WTC11 (cell line): ENCODE measurements at regions not wholly inside any gene's neighbourhood (a gene's known extent, or its start where the extent isn't known, plus 50 kb on each side); places are given as distances from the start of the nearest gene placed in this dataset.

Experiments
- ATAC-seq: fragments of 200-7000 bp; cut with Tn5 transposase; 2 replicates; pipeline ENCODE4 v1.10.0; 2021; ENCODE audit warnings: mild to moderate bottlenecking, moderate library complexity
- CTCF ChIA-PET: fragments of 300-600 bp; sonication (Branson Sonifier 250); formaldehyde crosslinking; loops from one replicate; lab custom pipeline; 2021; ENCODE audit warnings: antibody characterized with exemption; lab: Charles Lee
- POLR2A ChIA-PET: fragments of 350-600 bp; sonication (Branson Sonifier 250); formaldehyde crosslinking; loops from one replicate; lab custom pipeline; 2021; ENCODE audit warnings: antibody characterized with exemption; lab: Charles Lee
- DNase-seq: peaks from one replicate; pipeline ENCODE4 v3.0.0; 2021; ENCODE audit warnings: low spot score
- H3K27ac Mint-ChIP-seq: 2 replicates; pipeline ENCODE4 v1.8.0; 2021; ENCODE audit warnings: mixed read lengths
- H3K27me3 Mint-ChIP-seq: 2 replicates; pipeline ENCODE4 v1.8.0; 2021; ENCODE audit warnings: low read depth, mild to moderate bottlenecking, moderate library complexity, mixed read lengths
- H3K36me3 Mint-ChIP-seq: 2 replicates; pipeline ENCODE4 v1.8.0; 2021; ENCODE audit warnings: mixed read lengths
- H3K4me1 Mint-ChIP-seq: 2 replicates; pipeline ENCODE4 v1.8.0; 2022; ENCODE audit warnings: mixed read lengths
- H3K4me3 Mint-ChIP-seq: 2 replicates; pipeline ENCODE4 v1.8.0; 2021; ENCODE audit warnings: mild to moderate bottlenecking, moderate library complexity, mixed read lengths
- H3K9me3 Mint-ChIP-seq: 2 replicates; pipeline ENCODE4 v1.8.0; 2021; ENCODE audit warnings: mixed read lengths
- ATF1 ChIP-seq: sonication (generic); formaldehyde crosslinking; IDR thresholded peaks from 2 replicates; pipeline ENCODE4 v1.8.1; 2023; ENCODE audit warnings: mild to moderate bottlenecking, moderate library complexity, missing genetic modification reagents
- CREM ChIP-seq: sonication (generic); formaldehyde crosslinking; IDR thresholded peaks from 2 replicates; pipeline ENCODE4 v1.8.1; 2022; ENCODE audit warnings: mild to moderate bottlenecking, missing genetic modification reagents, moderate library complexity
- ELF4 ChIP-seq: sonication (generic); formaldehyde crosslinking; IDR thresholded peaks from 2 replicates; pipeline ENCODE4 v1.8.1; 2022; ENCODE audit warnings: low read depth, mild to moderate bottlenecking, moderate library complexity, missing genetic modification reagents
- ESRRA ChIP-seq: sonication (generic); formaldehyde crosslinking; IDR thresholded peaks from 2 replicates; pipeline ENCODE4 v1.8.1; 2022; ENCODE audit warnings: mild to moderate bottlenecking, missing genetic modification reagents, borderline replicate concordance
- FOXK1 ChIP-seq: sonication (generic); formaldehyde crosslinking; IDR thresholded peaks from 2 replicates; pipeline ENCODE4 v1.8.0; 2022; ENCODE audit warnings: mild to moderate bottlenecking, moderate library complexity, missing genetic modification reagents
- GRHL2 ChIP-seq: fragments of 250-450 bp; sonication (Bioruptor Pico); IDR thresholded peaks from 2 replicates; pipeline ENCODE4 v1.8.0; 2022; ENCODE audit warnings: mild to moderate bottlenecking, moderate library complexity; ENCODE audit not compliant: insufficient replicate concordance, severe bottlenecking
- HMGA2 ChIP-seq: fragments of 250-450 bp; sonication (Bioruptor Pico); IDR thresholded peaks from 2 replicates; pipeline ENCODE4 v1.4.0; 2021; ENCODE audit warnings: mild to moderate bottlenecking, moderate library complexity
- IRF2 ChIP-seq: sonication (generic); formaldehyde crosslinking; IDR thresholded peaks from 2 replicates; pipeline ENCODE4 v1.8.0; 2022; ENCODE audit warnings: low read depth, missing genetic modification reagents, borderline replicate concordance
- KAT7 ChIP-seq: sonication (generic); formaldehyde crosslinking; IDR thresholded peaks from 2 replicates; pipeline ENCODE4 v1.8.1; 2023; ENCODE audit warnings: missing genetic modification reagents, mild to moderate bottlenecking, borderline replicate concordance
- MXD4 ChIP-seq: fragments of 250-450 bp; sonication (Bioruptor Pico); IDR thresholded peaks from 2 replicates; pipeline ENCODE4 v1.8.0; 2021; ENCODE audit warnings: mild to moderate bottlenecking, moderate library complexity, borderline replicate concordance
- NFYB ChIP-seq: sonication (generic); formaldehyde crosslinking; conservative IDR thresholded peaks from 2 replicates; pipeline ENCODE4 v1.8.0; 2022; ENCODE audit warnings: low read depth, missing genetic modification reagents
- NR1H2 ChIP-seq: sonication (generic); formaldehyde crosslinking; IDR thresholded peaks from 2 replicates; pipeline ENCODE4 v1.9.0; 2021; ENCODE audit warnings: mild to moderate bottlenecking, moderate library complexity, missing genetic modification reagents
- SMAD3 ChIP-seq: sonication (generic); formaldehyde crosslinking; IDR thresholded peaks from 2 replicates; pipeline ENCODE4 v1.8.0; 2022; ENCODE audit warnings: missing genetic modification reagents, mild to moderate bottlenecking, borderline replicate concordance
- SMAD4 ChIP-seq: sonication (generic); formaldehyde crosslinking; IDR thresholded peaks from 2 replicates; pipeline ENCODE4 v1.8.0; 2022; ENCODE audit warnings: mild to moderate bottlenecking, missing genetic modification reagents
- TEAD4 ChIP-seq: sonication (generic); formaldehyde crosslinking; IDR thresholded peaks from 2 replicates; pipeline ENCODE4 v1.8.0; 2022; ENCODE audit warnings: mild to moderate bottlenecking, missing genetic modification reagents
- ZNF138 ChIP-seq: sonication (generic); formaldehyde crosslinking; conservative IDR thresholded peaks from 2 replicates; pipeline ENCODE4 v1.8.1; 2022; ENCODE audit warnings: mild to moderate bottlenecking, moderate library complexity, missing genetic modification reagents
- ZNF232 ChIP-seq: sonication (generic); formaldehyde crosslinking; IDR thresholded peaks from 2 replicates; pipeline ENCODE4 v1.8.0; 2022; ENCODE audit warnings: mild to moderate bottlenecking, missing genetic modification reagents
- ZNF671 ChIP-seq: fragments of 250-450 bp; sonication (Bioruptor Pico); IDR thresholded peaks from 2 replicates; pipeline ENCODE4 v1.8.0; 2021; ENCODE audit warnings: mild to moderate bottlenecking
- TF ChIP-seq, protein P1 (sequence below): sonication (generic); formaldehyde crosslinking; IDR thresholded peaks from 2 replicates; pipeline ENCODE4 v1.8.1; 2023; ENCODE audit warnings: mild to moderate bottlenecking, missing genetic modification reagents, borderline replicate concordance
- TF ChIP-seq, protein P2 (sequence below): sonication (generic); formaldehyde crosslinking; conservative IDR thresholded peaks from 2 replicates; pipeline ENCODE4 v1.8.1; 2022; ENCODE audit warnings: mild to moderate bottlenecking, missing genetic modification reagents
- TF ChIP-seq, protein P3 (sequence below): sonication (generic); formaldehyde crosslinking; IDR thresholded peaks from 2 replicates; pipeline ENCODE4 v1.8.0; 2022; ENCODE audit warnings: mild to moderate bottlenecking, missing genetic modification reagents
- TF ChIP-seq, protein P4 (sequence below): sonication (generic); formaldehyde crosslinking; IDR thresholded peaks from 2 replicates; pipeline ENCODE4 v1.8.1; 2023; ENCODE audit warnings: mild to moderate bottlenecking, missing genetic modification reagents, moderate library complexity
- TF ChIP-seq, protein P5 (sequence below): sonication (generic); formaldehyde crosslinking; IDR thresholded peaks from 2 replicates; pipeline ENCODE4 v1.8.0; 2023; ENCODE audit warnings: missing genetic modification reagents, mild to moderate bottlenecking, borderline replicate concordance

DNA sequence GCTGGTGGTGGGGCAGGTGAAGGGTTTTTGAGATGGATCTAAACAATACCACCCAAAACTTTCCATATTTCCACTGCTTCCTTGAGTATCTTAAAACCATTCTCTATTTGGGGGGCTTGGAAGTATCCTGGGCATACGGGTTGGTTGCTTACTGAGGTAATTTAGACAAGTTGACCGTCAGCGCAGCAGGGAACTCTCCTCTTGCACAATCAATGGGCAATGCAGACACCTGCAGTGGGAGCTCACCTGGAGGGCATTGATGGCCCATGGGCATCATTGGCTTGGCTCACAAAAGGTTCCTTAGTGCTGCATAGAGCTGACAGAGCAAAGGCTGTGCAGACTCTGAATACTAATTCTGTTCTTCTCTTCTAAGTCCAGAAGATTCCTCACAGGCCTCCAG is 101.5 kb downstream of the EPDR1 start:
- ChIA-PET CTCF (interaction anchor here (0.9 to 1.5 kb wide), 2 partner anchors 104 to 105 kb away, joined by 3 to 5 read pairs; partner anchors contain the start of gene SFRP4), POLR2A (no interaction called here)
- ATAC-seq: no peak
- no peak overlapping the region for H3K27ac Mint-ChIP-seq
- no peaks in the 10 kb centered on the region for H3K4me1 Mint-ChIP-seq
- H3K9me3 Mint-ChIP-seq: no peaks in the 10 kb centered on the region
- DNase-seq: no peak
- no peaks in the 10 kb centered on the region for H3K36me3 Mint-ChIP-seq
- H3K27me3 Mint-ChIP-seq: no peaks in the 10 kb centered on the region
- H3K4me3 Mint-ChIP-seq: no peak overlapping the region
- TF ChIP-seq, protein P1, sequence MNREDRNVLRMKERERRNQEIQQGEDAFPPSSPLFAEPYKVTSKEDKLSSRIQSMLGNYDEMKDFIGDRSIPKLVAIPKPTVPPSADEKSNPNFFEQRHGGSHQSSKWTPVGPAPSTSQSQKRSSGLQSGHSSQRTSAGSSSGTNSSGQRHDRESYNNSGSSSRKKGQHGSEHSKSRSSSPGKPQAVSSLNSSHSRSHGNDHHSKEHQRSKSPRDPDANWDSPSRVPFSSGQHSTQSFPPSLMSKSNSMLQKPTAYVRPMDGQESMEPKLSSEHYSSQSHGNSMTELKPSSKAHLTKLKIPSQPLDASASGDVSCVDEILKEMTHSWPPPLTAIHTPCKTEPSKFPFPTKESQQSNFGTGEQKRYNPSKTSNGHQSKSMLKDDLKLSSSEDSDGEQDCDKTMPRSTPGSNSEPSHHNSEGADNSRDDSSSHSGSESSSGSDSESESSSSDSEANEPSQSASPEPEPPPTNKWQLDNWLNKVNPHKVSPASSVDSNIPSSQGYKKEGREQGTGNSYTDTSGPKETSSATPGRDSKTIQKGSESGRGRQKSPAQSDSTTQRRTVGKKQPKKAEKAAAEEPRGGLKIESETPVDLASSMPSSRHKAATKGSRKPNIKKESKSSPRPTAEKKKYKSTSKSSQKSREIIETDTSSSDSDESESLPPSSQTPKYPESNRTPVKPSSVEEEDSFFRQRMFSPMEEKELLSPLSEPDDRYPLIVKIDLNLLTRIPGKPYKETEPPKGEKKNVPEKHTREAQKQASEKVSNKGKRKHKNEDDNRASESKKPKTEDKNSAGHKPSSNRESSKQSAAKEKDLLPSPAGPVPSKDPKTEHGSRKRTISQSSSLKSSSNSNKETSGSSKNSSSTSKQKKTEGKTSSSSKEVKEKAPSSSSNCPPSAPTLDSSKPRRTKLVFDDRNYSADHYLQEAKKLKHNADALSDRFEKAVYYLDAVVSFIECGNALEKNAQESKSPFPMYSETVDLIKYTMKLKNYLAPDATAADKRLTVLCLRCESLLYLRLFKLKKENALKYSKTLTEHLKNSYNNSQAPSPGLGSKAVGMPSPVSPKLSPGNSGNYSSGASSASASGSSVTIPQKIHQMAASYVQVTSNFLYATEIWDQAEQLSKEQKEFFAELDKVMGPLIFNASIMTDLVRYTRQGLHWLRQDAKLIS (CRISPR knock-in tag): no peak
- no peak for TF ChIP-seq ESRRA (CRISPR knock-in tag)
- TF ChIP-seq, protein P2, sequence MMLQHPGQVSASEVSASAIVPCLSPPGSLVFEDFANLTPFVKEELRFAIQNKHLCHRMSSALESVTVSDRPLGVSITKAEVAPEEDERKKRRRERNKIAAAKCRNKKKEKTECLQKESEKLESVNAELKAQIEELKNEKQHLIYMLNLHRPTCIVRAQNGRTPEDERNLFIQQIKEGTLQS (CRISPR knock-in tag): no peak
- TF ChIP-seq ATF1 (CRISPR knock-in tag): no peak
- no peak for TF ChIP-seq ZNF138 (CRISPR knock-in tag)
- no peak for TF ChIP-seq KAT7
- TF ChIP-seq IRF2 (CRISPR knock-in tag): no peak
- TF ChIP-seq, protein P3, sequence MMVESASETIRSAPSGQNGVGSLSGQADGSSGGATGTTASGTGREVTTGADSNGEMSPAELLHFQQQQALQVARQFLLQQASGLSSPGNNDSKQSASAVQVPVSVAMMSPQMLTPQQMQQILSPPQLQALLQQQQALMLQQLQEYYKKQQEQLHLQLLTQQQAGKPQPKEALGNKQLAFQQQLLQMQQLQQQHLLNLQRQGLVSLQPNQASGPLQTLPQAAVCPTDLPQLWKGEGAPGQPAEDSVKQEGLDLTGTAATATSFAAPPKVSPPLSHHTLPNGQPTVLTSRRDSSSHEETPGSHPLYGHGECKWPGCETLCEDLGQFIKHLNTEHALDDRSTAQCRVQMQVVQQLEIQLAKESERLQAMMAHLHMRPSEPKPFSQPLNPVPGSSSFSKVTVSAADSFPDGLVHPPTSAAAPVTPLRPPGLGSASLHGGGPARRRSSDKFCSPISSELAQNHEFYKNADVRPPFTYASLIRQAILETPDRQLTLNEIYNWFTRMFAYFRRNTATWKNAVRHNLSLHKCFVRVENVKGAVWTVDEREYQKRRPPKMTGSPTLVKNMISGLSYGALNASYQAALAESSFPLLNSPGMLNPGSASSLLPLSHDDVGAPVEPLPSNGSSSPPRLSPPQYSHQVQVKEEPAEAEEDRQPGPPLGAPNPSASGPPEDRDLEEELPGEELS (CRISPR knock-in tag): no peak
- TF ChIP-seq ZNF671 (CRISPR knock-in tag): no peak
- TF ChIP-seq ZNF232: no peak
- TF ChIP-seq SMAD3 (CRISPR knock-in tag): no peak
- TF ChIP-seq TEAD4 (CRISPR knock-in tag): no peak
- no peak for TF ChIP-seq NR1H2 (CRISPR knock-in tag)
- TF ChIP-seq NFYB (CRISPR knock-in tag): no peak
- no peak for TF ChIP-seq SMAD4 (CRISPR knock-in tag)
- no peak for TF ChIP-seq ELF4
- TF ChIP-seq, protein P4, sequence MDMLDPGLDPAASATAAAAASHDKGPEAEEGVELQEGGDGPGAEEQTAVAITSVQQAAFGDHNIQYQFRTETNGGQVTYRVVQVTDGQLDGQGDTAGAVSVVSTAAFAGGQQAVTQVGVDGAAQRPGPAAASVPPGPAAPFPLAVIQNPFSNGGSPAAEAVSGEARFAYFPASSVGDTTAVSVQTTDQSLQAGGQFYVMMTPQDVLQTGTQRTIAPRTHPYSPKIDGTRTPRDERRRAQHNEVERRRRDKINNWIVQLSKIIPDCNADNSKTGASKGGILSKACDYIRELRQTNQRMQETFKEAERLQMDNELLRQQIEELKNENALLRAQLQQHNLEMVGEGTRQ: no peak
- no peak for TF ChIP-seq CREM (CRISPR knock-in tag)
- no peak for TF ChIP-seq GRHL2 (CRISPR knock-in tag)

DNA sequence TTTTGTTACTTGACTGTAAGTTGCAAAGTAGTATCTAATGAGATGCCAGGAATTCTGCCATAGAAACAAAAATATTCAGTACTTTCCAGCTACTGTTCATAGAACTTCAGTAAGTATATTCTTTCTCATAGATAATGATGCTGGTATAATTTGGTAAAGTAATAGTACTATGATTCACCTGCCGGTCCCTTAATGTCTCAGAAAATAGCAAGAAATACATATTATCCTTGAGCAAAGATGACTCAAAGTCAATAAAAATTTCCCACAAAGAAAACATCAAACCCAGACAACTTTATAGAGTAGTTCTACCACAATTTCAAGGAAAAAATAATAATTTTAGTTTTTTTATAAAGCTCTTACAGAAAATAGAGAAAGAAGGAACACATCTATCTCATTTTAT is 105.4 kb downstream of the EPDR1 start:
- Mint-ChIP-seq H3K27ac (no peak overlapping the region), H3K36me3 (no peaks in the 10 kb centered on the region), H3K4me3 (no peak overlapping the region), H3K9me3 (no peaks in the 10 kb centered on the region), H3K4me1 (no peaks in the 10 kb centered on the region), H3K27me3 (no peaks in the 10 kb centered on the region)
- ChIA-PET POLR2A (no interaction called here), CTCF (interaction anchor here (0.5 kb wide), 1 partner anchor 336 kb away, joined by 3 read pairs; no protein-coding TSS in a partner anchor)
- ATAC-seq (no peak), DNase-seq (no peak)
- TF ChIP-seq, protein P3 (CRISPR knock-in tag): no peak
- no peak for TF ChIP-seq MXD4
- TF ChIP-seq HMGA2 (CRISPR knock-in tag): no peak
- TF ChIP-seq, protein P5, sequence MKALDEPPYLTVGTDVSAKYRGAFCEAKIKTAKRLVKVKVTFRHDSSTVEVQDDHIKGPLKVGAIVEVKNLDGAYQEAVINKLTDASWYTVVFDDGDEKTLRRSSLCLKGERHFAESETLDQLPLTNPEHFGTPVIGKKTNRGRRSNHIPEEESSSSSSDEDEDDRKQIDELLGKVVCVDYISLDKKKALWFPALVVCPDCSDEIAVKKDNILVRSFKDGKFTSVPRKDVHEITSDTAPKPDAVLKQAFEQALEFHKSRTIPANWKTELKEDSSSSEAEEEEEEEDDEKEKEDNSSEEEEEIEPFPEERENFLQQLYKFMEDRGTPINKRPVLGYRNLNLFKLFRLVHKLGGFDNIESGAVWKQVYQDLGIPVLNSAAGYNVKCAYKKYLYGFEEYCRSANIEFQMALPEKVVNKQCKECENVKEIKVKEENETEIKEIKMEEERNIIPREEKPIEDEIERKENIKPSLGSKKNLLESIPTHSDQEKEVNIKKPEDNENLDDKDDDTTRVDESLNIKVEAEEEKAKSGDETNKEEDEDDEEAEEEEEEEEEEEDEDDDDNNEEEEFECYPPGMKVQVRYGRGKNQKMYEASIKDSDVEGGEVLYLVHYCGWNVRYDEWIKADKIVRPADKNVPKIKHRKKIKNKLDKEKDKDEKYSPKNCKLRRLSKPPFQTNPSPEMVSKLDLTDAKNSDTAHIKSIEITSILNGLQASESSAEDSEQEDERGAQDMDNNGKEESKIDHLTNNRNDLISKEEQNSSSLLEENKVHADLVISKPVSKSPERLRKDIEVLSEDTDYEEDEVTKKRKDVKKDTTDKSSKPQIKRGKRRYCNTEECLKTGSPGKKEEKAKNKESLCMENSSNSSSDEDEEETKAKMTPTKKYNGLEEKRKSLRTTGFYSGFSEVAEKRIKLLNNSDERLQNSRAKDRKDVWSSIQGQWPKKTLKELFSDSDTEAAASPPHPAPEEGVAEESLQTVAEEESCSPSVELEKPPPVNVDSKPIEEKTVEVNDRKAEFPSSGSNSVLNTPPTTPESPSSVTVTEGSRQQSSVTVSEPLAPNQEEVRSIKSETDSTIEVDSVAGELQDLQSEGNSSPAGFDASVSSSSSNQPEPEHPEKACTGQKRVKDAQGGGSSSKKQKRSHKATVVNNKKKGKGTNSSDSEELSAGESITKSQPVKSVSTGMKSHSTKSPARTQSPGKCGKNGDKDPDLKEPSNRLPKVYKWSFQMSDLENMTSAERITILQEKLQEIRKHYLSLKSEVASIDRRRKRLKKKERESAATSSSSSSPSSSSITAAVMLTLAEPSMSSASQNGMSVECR (CRISPR knock-in tag): no peak
- TF ChIP-seq FOXK1: no peak
- no peak for TF ChIP-seq ZNF671 (CRISPR knock-in tag)
